Activated CD4-positive, alpha-beta T cell treated with anti-CD3 and anti-CD28 coated beads for 48 hours (primary cell): ENCODE measurements at regions not wholly inside any gene's neighbourhood (a gene's known extent, or its start where the extent isn't known, plus 50 kb on each side); places are given as distances from the start of the nearest gene placed in this dataset.

Experiments
- DNase-seq: peaks from one replicate; pipeline ENCODE4 v3.0.0-alpha.2; 2020

- no peak for DNase-seq
Observed at GRCh38 chr1:98478121-98478520, 183.4 kb upstream of the SNX7 start.

- no peak for DNase-seq
Observed at GRCh38 chr1:98472878-98473277, 188.6 kb upstream of the SNX7 start.

GRCh38 chr1:98471633-98472032 lies 189.9 kb upstream of the SNX7 start:
- DNase-seq = no peak

GRCh38 chr1:98468111-98468717 lies 193.3 kb upstream of the SNX7 start:
- no peak for DNase-seq

- DNase-seq = no peak
Observed at GRCh38 chr1:98467586-98467985, 193.9 kb upstream of the SNX7 start.

- DNase-seq = no peak
Observed at GRCh38 chr1:98467122-98467521, 194.4 kb upstream of the SNX7 start.

- DNase-seq = no peak
Observed at GRCh38 chr1:98461873-98462385, 199.6 kb upstream of the SNX7 start.

- DNase-seq = no peak
Observed at GRCh38 chr1:98460136-98460535, 201.4 kb upstream of the SNX7 start.

- DNase-seq = no peak
Observed at GRCh38 chr1:98459486-98459870, 202.0 kb upstream of the SNX7 start.

- no peak for DNase-seq
Observed at GRCh38 chr1:98458511-98459485, 202.7 kb upstream of the SNX7 start.

- DNase-seq = no peak
Observed at GRCh38 chr1:98457248-98457647, 204.3 kb upstream of the SNX7 start.

GRCh38 chr1:98454666-98455065 lies 206.9 kb upstream of the SNX7 start:
- no peak for DNase-seq

GRCh38 chr1:98453066-98453465 lies 208.5 kb upstream of the SNX7 start:
- no peak for DNase-seq

GRCh38 chr1:98452162-98452561 lies 209.4 kb upstream of the SNX7 start:
- DNase-seq = no peak

- no peak for DNase-seq
Observed at GRCh38 chr1:98441281-98441680, 220.2 kb upstream of the SNX7 start.

- DNase-seq = no peak
Observed at GRCh38 chr1:98439471-98439870, 222.1 kb upstream of the SNX7 start.

- no peak for DNase-seq
Observed at GRCh38 chr1:98437540-98437939, 224.0 kb upstream of the SNX7 start.

GRCh38 chr1:98437011-98437410 lies 224.5 kb upstream of the SNX7 start:
- DNase-seq = no peak

GRCh38 chr1:98429965-98430443 lies 231.5 kb upstream of the SNX7 start:
- DNase-seq = no peak

- DNase-seq = no peak
Observed at GRCh38 chr1:98428864-98429263, 232.7 kb upstream of the SNX7 start.

- no peak for DNase-seq
Observed at GRCh38 chr1:98427664-98428063, 233.9 kb upstream of the SNX7 start.

GRCh38 chr1:98426092-98426491 lies 235.4 kb upstream of the SNX7 start:
- no peak for DNase-seq

- no peak for DNase-seq
Observed at GRCh38 chr1:98422816-98423215, 238.7 kb upstream of the SNX7 start.

- no peak for DNase-seq
Observed at GRCh38 chr1:98421085-98421435, 240.5 kb upstream of the SNX7 start.
